H9 (cell line): ENCODE measurements at regions not wholly inside any gene's neighbourhood (a gene's known extent, or its start where the extent isn't known, plus 50 kb on each side); places are given as distances from the start of the nearest gene placed in this dataset.

Experiments
- DNase-seq: peaks from one replicate; pipeline ENCODE4 v3.0.0-alpha.2; 2017
- H2AFZ ChIP-seq: one replicate; pipeline ENCODE4 v1.6.1; 2013; ENCODE audit warnings: mild to moderate bottlenecking, low read length, control low read depth, moderate library complexity
- H2AK5ac ChIP-seq: 2 replicates; pipeline ENCODE4 v1.6.1; 2013; ENCODE audit warnings: low read length, control low read depth, mixed read lengths; ENCODE audit not compliant: insufficient read length
- H2BK120ac ChIP-seq: one replicate; pipeline ENCODE4 v1.6.1; 2013; ENCODE audit warnings: low read depth, mild to moderate bottlenecking, low read length, control low read depth, inconsistent platforms; ENCODE audit not compliant: poor library complexity, severe bottlenecking
- H2BK12ac ChIP-seq: 2 replicates; pipeline ENCODE4 v1.6.1; 2013; ENCODE audit warnings: low read length, control low read depth, mixed read lengths, low read depth; ENCODE audit not compliant: insufficient read length
- H2BK15ac ChIP-seq: 2 replicates; pipeline ENCODE4 v1.6.1; 2013; ENCODE audit warnings: low read depth, low read length, control low read depth
- H2BK20ac ChIP-seq: one replicate; pipeline ENCODE4 v1.6.1; 2013; ENCODE audit warnings: low read depth, mild to moderate bottlenecking, low read length, control low read depth, inconsistent platforms; ENCODE audit not compliant: poor library complexity, severe bottlenecking
- H2BK5ac ChIP-seq: 2 replicates; pipeline ENCODE4 v1.6.1; 2013; ENCODE audit warnings: low read length, control low read depth, mixed read lengths; ENCODE audit not compliant: insufficient read length
- H3K14ac ChIP-seq: 2 replicates; pipeline ENCODE4 v1.6.1; 2013; ENCODE audit warnings: low read length, control low read depth; ENCODE audit not compliant: insufficient read depth
- H3K18ac ChIP-seq: 2 replicates; pipeline ENCODE4 v1.6.1; 2013; ENCODE audit warnings: low read depth, mild to moderate bottlenecking, mixed read lengths, low read length, control low read depth; ENCODE audit not compliant: insufficient read length
- H3K23ac ChIP-seq: 2 replicates; pipeline ENCODE4 v1.6.1; 2013; ENCODE audit warnings: low read length, control low read depth, mixed read lengths, low read depth; ENCODE audit not compliant: insufficient read length
- H3K23me2 ChIP-seq: 2 replicates; pipeline ENCODE4 v1.6.1; 2013; ENCODE audit warnings: low read depth, mild to moderate bottlenecking, mixed read lengths, low read length, control low read depth; ENCODE audit not compliant: insufficient read length, poor library complexity, severe bottlenecking
- H3K27ac ChIP-seq: 2 replicates; pipeline ENCODE4 v1.5.1; 2013; ENCODE audit warnings: low read length, control low read depth, mixed read lengths, low read depth; ENCODE audit not compliant: insufficient read length
- H3K27me3 ChIP-seq: 2 replicates; pipeline ENCODE4 v1.6.1; 2013; ENCODE audit warnings: low read length, control low read depth, inconsistent platforms; ENCODE audit not compliant: insufficient read depth
- H3K4ac ChIP-seq: 2 replicates; pipeline ENCODE4 v1.6.1; 2013; ENCODE audit warnings: low read depth, mild to moderate bottlenecking, control low read depth, inconsistent platforms, low read length, moderate library complexity
- H3K4me1 ChIP-seq: 2 replicates; pipeline ENCODE4 v1.6.1; 2013; ENCODE audit warnings: low read length, control low read depth, inconsistent platforms; ENCODE audit not compliant: insufficient read depth
- H3K4me2 ChIP-seq: 2 replicates; pipeline ENCODE4 v1.6.1; 2013; ENCODE audit warnings: low read length, control low read depth, mixed read lengths; ENCODE audit not compliant: insufficient read length, insufficient read depth
- H3K56ac ChIP-seq: 2 replicates; pipeline ENCODE4 v1.6.1; 2013; ENCODE audit warnings: low read depth, mild to moderate bottlenecking, mixed read lengths, low read length, control low read depth; ENCODE audit not compliant: insufficient read length
- H3K79me1 ChIP-seq: 2 replicates; pipeline ENCODE4 v1.6.1; 2013; ENCODE audit warnings: low read depth, mild to moderate bottlenecking, moderate library complexity, low read length, control low read depth, inconsistent platforms; ENCODE audit not compliant: insufficient read depth, poor library complexity, severe bottlenecking
- H3K79me2 ChIP-seq: 2 replicates; pipeline ENCODE4 v1.6.1; 2013; ENCODE audit warnings: low read length, control low read depth, inconsistent platforms; ENCODE audit not compliant: insufficient read depth
- H3K9ac ChIP-seq: 2 replicates; pipeline ENCODE4 v1.6.1; 2013; ENCODE audit warnings: low read length, control low read depth, mixed read lengths; ENCODE audit not compliant: insufficient read length; ENCODE audit errors: extremely low read depth
- H3K9me3 ChIP-seq: one replicate; pipeline ENCODE4 v1.6.1; 2013; ENCODE audit warnings: low read depth, low read length, inconsistent platforms; ENCODE audit not compliant: control insufficient read depth
- H3T11ph ChIP-seq: one replicate; pipeline ENCODE4 v1.6.1; 2013; ENCODE audit warnings: mild to moderate bottlenecking, low read length, control low read depth, inconsistent platforms
- H4K20me1 ChIP-seq: one replicate; pipeline ENCODE4 v1.6.1; 2013; ENCODE audit not compliant: control insufficient read depth, insufficient read length, insufficient read depth
- H4K5ac ChIP-seq: 2 replicates; pipeline ENCODE4 v1.6.1; 2013; ENCODE audit warnings: low read depth, mild to moderate bottlenecking, mixed read lengths, low read length, control low read depth; ENCODE audit not compliant: insufficient read length
- H4K8ac ChIP-seq: replicated peaks from 2 replicates; pipeline ENCODE4 v1.6.1; 2013; ENCODE audit warnings: low read length, control low read depth, mixed read lengths, low read depth; ENCODE audit not compliant: insufficient read length
- H4K91ac ChIP-seq: 2 replicates; pipeline ENCODE4 v1.6.1; 2013; ENCODE audit warnings: low read depth, mild to moderate bottlenecking, moderate library complexity, mixed read lengths, low read length, control low read depth; ENCODE audit not compliant: insufficient read length
- H3K27ac Mint-ChIP-seq, 3 experiments: 2 replicates in 2 of 3; 3 replicates in 1 of 3; pipeline ENCODE4 v1.8.0; 2020 to 2021; ENCODE audit warnings: mixed read lengths in 3 of 3, mild to moderate bottlenecking in 1 of 3, moderate library complexity in 1 of 3
- H3K27me3 Mint-ChIP-seq: 2 replicates; pipeline ENCODE4 v1.8.0; 2021; ENCODE audit warnings: low read depth, mild to moderate bottlenecking, moderate library complexity, mixed read lengths
- H3K36me3 Mint-ChIP-seq, 3 experiments: 2 replicates in 2 of 3; 3 replicates in 1 of 3; pipeline ENCODE4 v1.8.0; 2020 to 2021; ENCODE audit warnings: low read depth in 3 of 3, mixed read lengths in 3 of 3; ENCODE audit not compliant: insufficient read depth in 1 of 3
- H3K4me1 Mint-ChIP-seq, 2 experiments: 2 replicates each; pipeline ENCODE4 v1.8.0; 2020; ENCODE audit warnings: mixed read lengths in 2 of 2
- H3K4me3 Mint-ChIP-seq, 2 experiments: 2 replicates in 1 of 2; 3 replicates in 1 of 2; pipeline ENCODE4 v1.8.0; 2020 to 2021; ENCODE audit warnings: mild to moderate bottlenecking in 2 of 2, mixed read lengths in 2 of 2, moderate library complexity in 1 of 2
- H3K9me3 Mint-ChIP-seq, 2 experiments: 2 replicates in 1 of 2; 3 replicates in 1 of 2; pipeline ENCODE4 v1.8.0; 2020; ENCODE audit warnings: mild to moderate bottlenecking in 2 of 2, mixed read lengths in 2 of 2, moderate library complexity in 1 of 2
- CTCF ChIP-seq: fragments of 200-600 bp; sonication (generic); conservative IDR thresholded peaks from 3 replicates; pipeline ENCODE4 v1.8.0; 2021; ENCODE audit warnings: antibody characterized with exemption, mild to moderate bottlenecking
- WGBS: extraction: QIAGEN DNeasy Blood & Tissue Kit; methylation state at CpG from one replicate; pipeline ENCODE4 v1.1.7; 2013; ENCODE audit warnings: missing lambda C conversion rate, low lambda C conversion rate, mixed read lengths; ENCODE audit not compliant: insufficient read length; ENCODE audit errors: extremely low coverage; 5-methylcytosine and 5-hydroxymethylcytosine counted together

DNA sequence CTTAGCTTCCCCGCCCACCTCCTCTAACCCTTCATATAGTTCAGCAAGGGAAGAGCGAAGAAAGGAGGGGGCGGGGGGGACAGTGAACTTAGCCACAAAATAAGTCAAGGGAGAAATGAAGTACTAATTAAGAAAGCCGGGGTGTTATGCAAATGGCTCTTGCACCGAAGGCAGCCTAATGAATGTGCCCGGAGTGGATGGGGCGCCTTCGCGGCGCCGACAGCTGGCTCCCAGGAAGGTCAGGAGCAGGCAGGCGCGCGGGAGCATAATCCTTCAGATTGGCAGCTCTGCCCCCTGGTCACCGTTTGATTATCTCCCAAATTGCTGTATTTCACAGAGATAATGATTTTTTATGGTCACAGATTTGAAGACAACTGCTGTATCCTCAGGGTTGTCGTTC, 395.1 kb downstream of the TFAP2B start:
- no peak overlapping the region for H2AK5ac ChIP-seq
- no peak overlapping the region for H3K18ac ChIP-seq
- H3K27me3 ChIP-seq: no peaks in the 10 kb centered on the region; the same call in 1 of the 2 replicates
- Mint-ChIP-seq H3K4me3 (peak overlapping the region; percentile 33 to 44; a peak in 4 of 5 replicates), H3K27ac (peak overlapping the region in 1 of 3 experiments; percentile 63; a peak in 1 of 7 replicates), H3K9me3 (no peaks in the 10 kb centered on the region), H3K27me3 (peaks cover 28% of the 10 kb centered on the region), H3K4me1 (peaks cover 31 to 32% of the 10 kb centered on the region in 2 experiments), H3K36me3 (no peaks in the 10 kb centered on the region)
- H3K14ac ChIP-seq: no peak overlapping the region
- H3K4ac ChIP-seq: no peak overlapping the region
- no peak overlapping the region for H3T11ph ChIP-seq
- no peak overlapping the region for H3K23ac ChIP-seq
- H4K20me1 ChIP-seq: no peaks in the 10 kb centered on the region
- H3K79me2 ChIP-seq: no peaks in the 10 kb centered on the region
- no peak overlapping the region for H4K91ac ChIP-seq
- no peak for TF ChIP-seq CTCF
- H2BK12ac ChIP-seq: no peak overlapping the region
- no peak overlapping the region for H3K27ac ChIP-seq
- no peaks in the 10 kb centered on the region for H3K9me3 ChIP-seq
- H2BK120ac ChIP-seq: no peak overlapping the region
- H3K23me2 ChIP-seq: no peaks in the 10 kb centered on the region
- H3K4me2 ChIP-seq: peak overlapping the region; percentile 36
- no CpG with 5 or more reads among the region's 16 CpGs for WGBS
- no peak overlapping the region for H4K8ac ChIP-seq
- H3K56ac ChIP-seq: no peak overlapping the region
- no peak overlapping the region for H4K5ac ChIP-seq
- no peaks in the 10 kb centered on the region for H3K79me1 ChIP-seq
- H2BK15ac ChIP-seq: no peak overlapping the region
- H3K9ac ChIP-seq: no peak overlapping the region
- H3K4me1 ChIP-seq: peaks cover 3% of the 10 kb centered on the region; the same call in 1 of the 2 replicates
- H2BK20ac ChIP-seq: no peak overlapping the region
- no peak overlapping the region for H2BK5ac ChIP-seq
- DNase-seq: peak; percentile 37
- H2AFZ ChIP-seq: no peak overlapping the region
